Kidney epithelial cell (primary cell): ENCODE measurements at regions not wholly inside any gene's neighbourhood (a gene's known extent, or its start where the extent isn't known, plus 50 kb on each side); places are given as distances from the start of the nearest gene placed in this dataset.

ENCODE experiments used
- DNase-seq: peaks from one replicate; pipeline ENCODE4 v3.0.0-alpha.2; 2010; ENCODE audit warnings: low read depth
- H3K27me3 ChIP-seq: 2 replicates; pipeline ENCODE4 v1.6.0; 2011; ENCODE audit warnings: low read length; ENCODE audit not compliant: control insufficient read depth, insufficient read depth
- H3K36me3 ChIP-seq: 2 replicates; pipeline ENCODE4 v1.5.1; 2011; ENCODE audit warnings: low read length; ENCODE audit not compliant: control insufficient read depth, insufficient read depth
- H3K4me3 ChIP-seq: 2 replicates; pipeline ENCODE4 v1.5.1; 2011; ENCODE audit warnings: low read depth, mild to moderate bottlenecking, control low read depth, low read length
- CTCF ChIP-seq: IDR thresholded peaks from 2 replicates; pipeline ENCODE4 v1.5.1; 2011; ENCODE audit warnings: mild to moderate bottlenecking, moderate library complexity, low read length, control low read depth, inconsistent platforms; ENCODE audit not compliant: insufficient read depth, poor library complexity, severe bottlenecking

- Histone ChIP-seq H3K27me3 (no peaks in the 10 kb centered on the region), H3K4me3 (no peak overlapping the region), H3K36me3 (no peaks in the 10 kb centered on the region)
- TF ChIP-seq CTCF, result no peak
- DNase-seq, result no peak
These were observed 291.9 kb downstream of the AJAP1 start for GRCh38 chr1:4946343-4946742.

GRCh38 chr1:4944911-4945310 is 290.5 kb downstream of the AJAP1 start:
- Histone ChIP-seq H3K36me3 (no peaks in the 10 kb centered on the region), H3K4me3 (no peak overlapping the region), H3K27me3 (no peaks in the 10 kb centered on the region)
- no peak for DNase-seq
- TF ChIP-seq CTCF, result no peak

- Histone ChIP-seq H3K4me3 (no peak overlapping the region), H3K36me3 (no peaks in the 10 kb centered on the region), H3K27me3 (no peaks in the 10 kb centered on the region)
- no peak for TF ChIP-seq CTCF
- no peak for DNase-seq
These were observed 289.7 kb downstream of the AJAP1 start for GRCh38 chr1:4944072-4944471.

DNA sequence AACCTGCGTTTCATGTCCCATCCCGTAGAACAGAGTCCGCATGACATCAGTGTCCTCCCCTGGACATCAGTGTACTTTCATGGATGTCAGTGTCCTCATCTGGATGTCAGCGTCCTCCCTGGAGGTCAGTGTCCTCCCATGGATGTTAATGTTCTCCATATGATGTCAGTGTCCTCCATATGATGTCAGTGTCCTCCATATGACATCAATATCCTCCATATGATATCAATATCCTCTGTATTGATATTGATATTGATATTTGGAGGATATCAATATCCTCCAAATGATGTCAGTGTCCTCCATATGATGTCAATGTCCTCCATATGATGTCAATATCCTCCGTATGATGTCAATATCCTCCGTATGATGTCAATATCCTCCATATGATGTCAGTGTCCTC is 284.9 kb downstream of the AJAP1 start:
- H3K27me3 ChIP-seq, result no peaks in the 10 kb centered on the region
- no peak overlapping the region for H3K4me3 ChIP-seq
- DNase-seq, result no peak
- no peak for TF ChIP-seq CTCF
- H3K36me3 ChIP-seq, result no peaks in the 10 kb centered on the region

DNA sequence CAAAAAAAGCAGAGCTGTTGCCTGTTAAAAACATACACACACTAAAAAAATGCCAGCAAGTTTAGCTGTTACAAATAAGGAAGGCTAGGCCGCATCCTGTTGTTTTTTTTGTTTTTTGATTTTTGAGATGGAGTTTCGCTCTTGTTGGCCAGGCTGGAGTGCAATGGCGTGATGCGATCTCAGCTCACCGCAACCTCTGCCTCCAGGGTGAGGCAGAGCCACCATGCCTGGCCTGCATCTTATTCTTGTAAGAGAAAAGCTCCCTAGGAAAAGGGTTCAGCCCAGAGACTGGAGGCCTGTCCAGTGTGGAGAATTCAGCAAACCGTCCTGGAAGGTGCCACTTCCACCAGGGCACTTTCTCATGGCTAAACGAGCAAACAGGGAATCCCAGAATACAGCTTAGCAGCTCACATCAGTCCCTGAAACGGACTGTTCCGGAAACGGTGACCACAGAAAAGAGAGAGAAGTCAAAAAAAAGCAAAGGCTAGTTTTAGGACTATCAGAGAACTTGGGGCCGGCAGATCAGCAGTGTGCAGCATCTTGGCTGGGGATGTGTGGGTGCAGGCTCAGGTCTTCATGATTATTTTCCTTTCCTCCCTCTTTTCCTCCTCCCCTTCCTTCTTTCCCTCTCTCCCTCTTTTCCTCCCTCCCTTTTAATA is 283.6 kb downstream of the AJAP1 start:
- no peak for TF ChIP-seq CTCF
- DNase-seq, result no peak
- Histone ChIP-seq H3K36me3 (no peaks in the 10 kb centered on the region), H3K27me3 (no peaks in the 10 kb centered on the region), H3K4me3 (no peak overlapping the region)

- DNase-seq, result no peak
- TF ChIP-seq CTCF, result no peak
- H3K36me3 ChIP-seq, result no peaks in the 10 kb centered on the region
- no peak overlapping the region for H3K4me3 ChIP-seq
- H3K27me3 ChIP-seq, result no peaks in the 10 kb centered on the region
These were observed 281.4 kb downstream of the AJAP1 start for GRCh38 chr1:4935807-4936206.
